ENCODE measurements at regions not wholly inside any gene's neighbourhood (a gene's known extent, or its start where the extent isn't known, plus 50 kb on each side); places are given as distances from the start of the nearest gene placed in this dataset.

GRCh38 chr11:104655066-104655465 is 243.2 kb downstream of the CASP12 start:
- TF ChIP-seq CTCF (conservative IDR thresholded peaks at IDR 0.05; ENCODE audit: low read length) = no peak
- TF ChIP-seq EZH2phosphoT487 (IDR thresholded peaks at IDR 0.05; ENCODE audit: borderline replicate concordance, low read depth, low read length) = no peak
